ENCODE measurements at regions not wholly inside any gene's neighbourhood (a gene's known extent, or its start where the extent isn't known, plus 50 kb on each side); places are given as distances from the start of the nearest gene placed in this dataset.
"Not testable (repeated sequence)": the region's sequence is repeated elsewhere in the genome, so short reads cannot be mapped to it uniquely, and the experiment has no call there.

DNA sequence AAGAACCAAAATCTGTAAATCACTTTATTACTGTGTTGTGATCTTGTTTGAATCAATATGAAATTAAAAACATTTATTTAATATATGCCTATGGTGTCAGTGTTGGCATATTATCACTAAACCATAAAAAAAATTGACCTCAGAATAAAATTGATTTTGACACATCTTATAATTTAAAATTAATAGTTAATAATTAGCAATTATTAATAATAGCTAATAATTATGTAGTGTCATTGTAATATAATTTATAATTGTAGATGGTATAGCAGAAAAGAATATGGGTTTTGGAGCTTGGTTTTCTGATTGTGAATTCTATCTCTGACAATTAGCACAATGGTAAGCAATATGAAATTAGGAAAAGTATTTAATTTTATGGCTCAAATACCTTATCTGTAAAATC lies 89.4 kb upstream of the CNTNAP2 start:
- Histone ChIP-seq H3K27me3 (ENCODE audit: low read depth, low read length) (no peaks in the 10 kb centered on the region), H3K79me2 (ENCODE audit: low read length) (no peaks in the 10 kb centered on the region), H3K4me1 (ENCODE audit: low read length) (no peaks in the 10 kb centered on the region), H3K36me3 (replicated peaks; ENCODE audit: low read depth, low read length) (no peaks in the 10 kb centered on the region), H4K20me1 (ENCODE audit: insufficient read depth, low read length) (no peaks in the 10 kb centered on the region), H3K9me3 (ENCODE audit: insufficient read depth, low read length) (no peaks in the 10 kb centered on the region), H3K4me3 (ENCODE audit: low read length) (no peak overlapping the region), H3K4me2 (ENCODE audit: low read length) (no peak overlapping the region), H3K27ac (ENCODE audit: low read length) (no peak overlapping the region), H2AFZ (ENCODE audit: low read depth, low read length) (no peak overlapping the region), H3K9ac (ENCODE audit: low read length) (no peak overlapping the region)
- no peak for TF ChIP-seq CTCF (IDR thresholded peaks at IDR 0.05; ENCODE audit: low read depth, low read length)

DNA sequence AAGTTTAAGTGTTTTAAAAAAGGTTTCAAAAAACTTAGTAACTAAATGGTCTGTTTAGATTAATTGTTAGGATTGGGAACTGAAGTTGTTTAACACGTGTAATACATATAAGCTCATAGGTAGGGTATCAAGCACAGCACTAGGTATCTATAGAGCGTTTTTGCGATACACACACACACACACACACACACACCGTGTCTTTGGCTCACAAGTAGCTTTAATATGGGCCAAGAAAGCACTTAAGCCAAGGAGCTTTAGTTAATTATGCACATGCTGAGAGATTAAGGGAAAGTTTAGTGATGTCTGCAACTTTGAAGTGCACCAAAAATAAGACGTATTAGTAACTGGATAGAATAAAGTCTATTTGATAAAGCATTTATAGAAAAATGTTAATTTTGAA lies 93.8 kb upstream of the CNTNAP2 start:
- Histone ChIP-seq H3K4me1 (ENCODE audit: low read length) (no peaks in the 10 kb centered on the region), H2AFZ (ENCODE audit: low read depth, low read length) (no peak overlapping the region), H3K9ac (ENCODE audit: low read length) (no peak overlapping the region), H3K4me3 (ENCODE audit: low read length) (no peak overlapping the region), H3K27me3 (ENCODE audit: low read depth, low read length) (no peaks in the 10 kb centered on the region), H3K36me3 (replicated peaks; ENCODE audit: low read depth, low read length) (no peaks in the 10 kb centered on the region), H3K27ac (ENCODE audit: low read length) (no peak overlapping the region), H3K79me2 (ENCODE audit: low read length) (no peaks in the 10 kb centered on the region), H3K4me2 (ENCODE audit: low read length) (no peak overlapping the region), H3K9me3 (ENCODE audit: insufficient read depth, low read length) (no peaks in the 10 kb centered on the region), H4K20me1 (ENCODE audit: insufficient read depth, low read length) (no peaks in the 10 kb centered on the region)
- TF ChIP-seq CTCF (IDR thresholded peaks at IDR 0.05; ENCODE audit: low read depth, low read length) = no peak
- TF ChIP-seq EZH2phosphoT487 (IDR thresholded peaks at IDR 0.05; ENCODE audit: low read depth) = no peak

DNA sequence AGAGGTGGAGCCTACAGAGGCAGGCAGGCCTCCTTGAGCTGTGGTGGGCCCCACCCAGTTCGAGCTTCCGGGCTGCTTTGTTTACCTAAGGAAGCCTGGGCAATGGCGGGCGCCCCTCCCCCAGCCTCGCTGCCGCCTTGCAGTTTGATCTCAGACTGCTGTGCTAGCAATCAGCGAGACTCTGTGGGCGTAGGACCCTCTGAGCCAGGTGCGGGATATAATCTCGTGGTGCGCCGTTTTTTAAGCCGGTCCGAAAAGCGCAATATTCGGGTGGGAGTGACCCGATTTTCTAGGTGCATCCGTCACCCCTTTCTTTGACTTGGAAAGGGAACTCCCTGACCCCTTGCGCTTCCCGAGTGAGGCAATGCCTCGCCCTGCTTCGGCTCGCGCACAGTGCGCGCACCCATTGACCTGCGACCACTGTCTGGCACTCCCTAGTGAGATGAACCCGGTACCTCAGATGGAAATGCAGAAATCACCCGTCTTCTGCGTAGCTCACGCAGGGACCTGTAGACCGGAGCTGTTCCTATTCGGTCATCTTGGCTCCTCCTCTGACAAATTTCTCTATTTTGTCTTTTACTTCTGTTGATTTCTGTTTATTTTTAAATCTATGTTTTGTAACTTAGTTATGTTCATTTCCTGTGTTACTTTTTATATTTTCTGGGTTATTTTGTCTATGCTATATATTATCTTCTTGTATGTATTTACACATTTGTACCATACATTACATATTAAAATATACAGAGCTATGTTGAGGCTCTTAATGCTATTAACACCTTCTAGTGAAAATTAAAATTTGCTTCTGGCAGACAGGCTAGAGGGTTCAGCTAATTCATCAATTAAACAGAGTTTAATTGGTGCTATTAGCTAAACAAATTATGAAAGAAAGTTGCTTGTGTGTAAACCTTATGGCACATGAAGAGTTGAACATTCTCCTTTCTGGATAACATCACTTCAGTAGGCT lies 97.3 kb upstream of the CNTNAP2 start:
- not testable (repeated sequence) for H3K4me3 ChIP-seq (ENCODE audit: low read length); H3K9ac ChIP-seq (ENCODE audit: low read length); H3K4me1 ChIP-seq (ENCODE audit: low read length); H3K79me2 ChIP-seq (ENCODE audit: low read length); H3K27ac ChIP-seq (ENCODE audit: low read length); H3K4me2 ChIP-seq (ENCODE audit: low read length); H3K27me3 ChIP-seq (ENCODE audit: low read depth, low read length); H2AFZ ChIP-seq (ENCODE audit: low read depth, low read length); H3K36me3 ChIP-seq (replicated peaks; ENCODE audit: low read depth, low read length); H3K9me3 ChIP-seq (ENCODE audit: insufficient read depth, low read length); H4K20me1 ChIP-seq (ENCODE audit: insufficient read depth, low read length)

GRCh38 chr7:146017366-146017765 lies 99.2 kb upstream of the CNTNAP2 start:
- H2AFZ ChIP-seq (ENCODE audit: low read depth, low read length); H3K4me1 ChIP-seq (ENCODE audit: low read length); H4K20me1 ChIP-seq (ENCODE audit: insufficient read depth, low read length); H3K79me2 ChIP-seq (ENCODE audit: low read length); H3K9ac ChIP-seq (ENCODE audit: low read length); H3K4me2 ChIP-seq (ENCODE audit: low read length); H3K27me3 ChIP-seq (ENCODE audit: low read depth, low read length); H3K4me3 ChIP-seq (ENCODE audit: low read length); H3K9me3 ChIP-seq (ENCODE audit: insufficient read depth, low read length); H3K36me3 ChIP-seq (replicated peaks; ENCODE audit: low read depth, low read length); H3K27ac ChIP-seq (ENCODE audit: low read length): not testable (repeated sequence)

DNA sequence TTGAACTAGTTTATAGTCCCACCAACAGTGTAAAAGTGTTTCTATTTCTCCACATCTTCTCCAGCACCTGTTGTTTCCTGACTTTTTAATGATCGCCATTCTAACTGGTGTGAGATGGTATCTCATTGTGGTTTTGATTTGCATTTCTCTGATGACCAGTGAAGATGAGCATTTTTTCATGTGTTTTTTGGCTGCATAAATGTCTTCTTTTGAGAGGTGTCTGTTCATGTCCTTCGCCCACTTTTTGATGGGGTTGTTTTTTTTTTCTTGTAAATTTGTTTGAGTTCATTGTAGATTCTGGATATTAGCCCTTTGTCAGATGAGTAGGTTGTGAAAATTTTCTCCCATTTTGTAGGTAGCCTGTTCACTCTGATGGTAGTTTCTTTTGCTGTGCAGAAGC lies 102.4 kb upstream of the CNTNAP2 start:
- not testable (repeated sequence) for H3K79me2 ChIP-seq (ENCODE audit: low read length); H2AFZ ChIP-seq (ENCODE audit: low read depth, low read length); H3K27me3 ChIP-seq (ENCODE audit: low read depth, low read length); H3K36me3 ChIP-seq (replicated peaks; ENCODE audit: low read depth, low read length); H3K4me2 ChIP-seq (ENCODE audit: low read length); H3K9ac ChIP-seq (ENCODE audit: low read length); H4K20me1 ChIP-seq (ENCODE audit: insufficient read depth, low read length); H3K27ac ChIP-seq (ENCODE audit: low read length); H3K4me3 ChIP-seq (ENCODE audit: low read length); H3K9me3 ChIP-seq (ENCODE audit: insufficient read depth, low read length); H3K4me1 ChIP-seq (ENCODE audit: low read length)
